Stimulated activated CD8-positive, alpha-beta memory T cell treated with anti-CD3 and anti-CD28 coated beads, Interleukin-4, amount 100 ng/mL, for 1 hour (primary cell): ENCODE measurements at regions not wholly inside any gene's neighbourhood (a gene's known extent, or its start where the extent isn't known, plus 50 kb on each side); places are given as distances from the start of the nearest gene placed in this dataset.

Experiments
- DNase-seq, 2 donors: peaks; one replicate each; pipeline ENCODE4 v3.0.0-alpha.2; 2020; ENCODE audit warnings: low read depth in 2 of 2, low spot score in 1 of 2

GRCh38 chr7:155213955-155214740 is 83.5 kb upstream of the INSIG1 start:
- no peak for DNase-seq

- no peak for DNase-seq
Measured at GRCh38 chr7:155215576-155216325, 81.9 kb upstream of the INSIG1 start.

GRCh38 chr7:155216475-155217272 is 81.0 kb upstream of the INSIG1 start:
- no peak for DNase-seq

- DNase-seq = no peak
Measured at GRCh38 chr7:155217634-155218033, 80.0 kb upstream of the INSIG1 start.

GRCh38 chr7:155218276-155219153 is 79.2 kb upstream of the INSIG1 start:
- DNase-seq = no peak

- no peak for DNase-seq
Measured at GRCh38 chr7:155219154-155219531, 78.5 kb upstream of the INSIG1 start.

GRCh38 chr7:155219947-155220769 is 77.5 kb upstream of the INSIG1 start:
- DNase-seq = no peak

- no peak for DNase-seq
Measured at GRCh38 chr7:155220903-155221302, 76.8 kb upstream of the INSIG1 start.

- no peak for DNase-seq
Measured at GRCh38 chr7:155221547-155221946, 76.1 kb upstream of the INSIG1 start.

GRCh38 chr7:155222061-155222460 is 75.6 kb upstream of the INSIG1 start:
- no peak for DNase-seq

GRCh38 chr7:155222573-155222972 is 75.1 kb upstream of the INSIG1 start:
- DNase-seq = no peak

- DNase-seq = no peak
Measured at GRCh38 chr7:155223021-155223420, 74.7 kb upstream of the INSIG1 start.

- no peak for DNase-seq
Measured at GRCh38 chr7:155223503-155223902, 74.2 kb upstream of the INSIG1 start.

- DNase-seq = no peak
Measured at GRCh38 chr7:155224116-155224811, 73.4 kb upstream of the INSIG1 start.

- no peak for DNase-seq
Measured at GRCh38 chr7:155225095-155225494, 72.6 kb upstream of the INSIG1 start.

- no peak for DNase-seq
Measured at GRCh38 chr7:155225516-155225915, 72.2 kb upstream of the INSIG1 start.

- DNase-seq = no peak
Measured at GRCh38 chr7:155226261-155227003, 71.2 kb upstream of the INSIG1 start.

- DNase-seq = no peak
Measured at GRCh38 chr7:155227004-155227787, 70.5 kb upstream of the INSIG1 start.
